ENCODE measurements at regions not wholly inside any gene's neighbourhood (a gene's known extent, or its start where the extent isn't known, plus 50 kb on each side); places are given as distances from the start of the nearest gene placed in this dataset.

DNA sequence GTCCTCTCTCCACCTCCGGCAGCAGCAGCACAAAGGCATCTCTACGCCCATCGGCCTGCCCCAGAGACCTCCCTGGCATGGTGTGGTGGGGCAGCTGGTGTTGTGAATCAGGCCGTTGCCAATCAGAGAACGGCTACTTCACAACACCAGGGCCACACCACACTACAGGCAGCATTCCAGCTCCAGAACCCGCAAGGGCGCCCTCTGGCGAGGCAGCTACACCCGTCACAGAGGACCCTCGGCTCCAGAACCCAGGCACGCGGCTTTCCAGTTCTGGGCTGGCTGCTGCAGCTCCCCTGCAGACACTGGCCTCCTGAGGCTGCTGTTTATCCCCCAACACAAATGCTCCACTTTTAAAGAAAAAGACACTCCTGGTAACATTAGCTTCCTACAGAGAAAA lies 127.5 kb upstream of the TOPAZ1 start:
- H3K4me1 Mint-ChIP-seq (ENCODE audit: low read depth): no peaks in the 10 kb centered on the region
- no peak overlapping the region for H3K4me3 Mint-ChIP-seq
- POLR2A ChIA-PET: no interaction called here
- no peaks in the 10 kb centered on the region for H3K36me3 Mint-ChIP-seq
- intact Hi-C loops (cut with micrococcal nuclease): loop anchor here (10.0 kb wide), 2 partner anchors 119 to 569 kb away; no protein-coding TSS in a partner anchor
- H3K27me3 Mint-ChIP-seq: peaks cover 14% of the 10 kb centered on the region
- H3K9me3 Mint-ChIP-seq: no peaks in the 10 kb centered on the region
- peak; percentile 52 for DNase-seq
- CTCF ChIA-PET: interaction anchor here (0.5 to 1.5 kb wide), 5 partner anchors 9 to 571 kb away, joined by 3 to 6 read pairs (median 4); no protein-coding TSS in a partner anchor
- no peak overlapping the region for H3K27ac Mint-ChIP-seq

DNA sequence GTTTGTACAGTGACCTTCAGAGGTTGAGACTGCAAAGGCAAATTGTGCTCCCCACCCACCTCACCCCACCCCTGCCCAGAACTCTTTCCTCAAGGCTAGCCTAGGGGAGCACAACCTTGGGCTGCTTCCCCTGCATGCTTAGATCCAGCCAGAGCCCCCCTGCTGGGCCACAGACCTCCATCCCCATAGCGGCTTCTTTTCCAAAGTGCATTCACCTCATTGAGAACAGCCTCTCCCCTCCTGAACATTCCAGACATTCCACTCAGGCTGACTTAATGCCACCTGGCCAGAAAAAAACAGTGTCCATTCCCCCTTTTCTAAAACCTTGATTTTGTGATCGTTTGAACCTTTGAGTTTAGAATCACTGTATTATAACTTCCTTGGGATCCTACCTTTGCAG lies 124.4 kb upstream of the TOPAZ1 start:
- intact Hi-C loops (cut with micrococcal nuclease): loop anchor here (10.0 kb wide), 2 partner anchors 122 to 572 kb away; no protein-coding TSS in a partner anchor
- Mint-ChIP-seq H3K4me3 (no peak overlapping the region), H3K27me3 (peaks cover 14% of the 10 kb centered on the region), H3K4me1 (ENCODE audit: low read depth) (no peaks in the 10 kb centered on the region), H3K9me3 (no peaks in the 10 kb centered on the region), H3K27ac (no peak overlapping the region), H3K36me3 (no peaks in the 10 kb centered on the region)
- ChIA-PET CTCF (no interaction called here), POLR2A (no interaction called here)
- no peak for DNase-seq

DNA sequence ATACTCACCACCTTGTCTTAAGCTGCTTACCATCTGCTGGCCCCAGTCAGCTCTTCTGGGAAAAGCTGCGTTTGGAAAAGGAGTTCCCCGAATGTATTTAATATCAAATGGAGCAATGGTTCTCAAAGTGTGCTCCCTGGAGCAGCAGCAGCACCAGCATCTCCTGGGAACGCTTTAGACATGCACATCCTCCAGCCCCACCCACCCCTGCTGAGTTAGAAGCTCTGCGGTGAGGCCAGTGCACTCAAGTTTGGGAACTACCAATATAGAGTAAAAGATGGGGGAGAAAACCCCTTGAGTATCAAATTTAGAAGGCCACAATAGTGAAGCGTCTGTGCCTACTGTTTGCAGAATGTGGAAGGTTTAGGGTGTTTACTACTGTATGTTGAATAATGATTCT lies 124.0 kb upstream of the TOPAZ1 start:
- no peak for DNase-seq
- POLR2A ChIA-PET: no interaction called here
- intact Hi-C loops (cut with micrococcal nuclease): loop anchor here (10.0 kb wide), 2 partner anchors 123 to 573 kb away; no protein-coding TSS in a partner anchor
- peaks cover 14% of the 10 kb centered on the region for H3K27me3 Mint-ChIP-seq
- CTCF ChIA-PET: no interaction called here
- no peak overlapping the region for H3K4me3 Mint-ChIP-seq
- H3K36me3 Mint-ChIP-seq: no peaks in the 10 kb centered on the region
- H3K27ac Mint-ChIP-seq: no peak overlapping the region
- H3K9me3 Mint-ChIP-seq: no peaks in the 10 kb centered on the region
- no peaks in the 10 kb centered on the region for H3K4me1 Mint-ChIP-seq (ENCODE audit: low read depth)

DNA sequence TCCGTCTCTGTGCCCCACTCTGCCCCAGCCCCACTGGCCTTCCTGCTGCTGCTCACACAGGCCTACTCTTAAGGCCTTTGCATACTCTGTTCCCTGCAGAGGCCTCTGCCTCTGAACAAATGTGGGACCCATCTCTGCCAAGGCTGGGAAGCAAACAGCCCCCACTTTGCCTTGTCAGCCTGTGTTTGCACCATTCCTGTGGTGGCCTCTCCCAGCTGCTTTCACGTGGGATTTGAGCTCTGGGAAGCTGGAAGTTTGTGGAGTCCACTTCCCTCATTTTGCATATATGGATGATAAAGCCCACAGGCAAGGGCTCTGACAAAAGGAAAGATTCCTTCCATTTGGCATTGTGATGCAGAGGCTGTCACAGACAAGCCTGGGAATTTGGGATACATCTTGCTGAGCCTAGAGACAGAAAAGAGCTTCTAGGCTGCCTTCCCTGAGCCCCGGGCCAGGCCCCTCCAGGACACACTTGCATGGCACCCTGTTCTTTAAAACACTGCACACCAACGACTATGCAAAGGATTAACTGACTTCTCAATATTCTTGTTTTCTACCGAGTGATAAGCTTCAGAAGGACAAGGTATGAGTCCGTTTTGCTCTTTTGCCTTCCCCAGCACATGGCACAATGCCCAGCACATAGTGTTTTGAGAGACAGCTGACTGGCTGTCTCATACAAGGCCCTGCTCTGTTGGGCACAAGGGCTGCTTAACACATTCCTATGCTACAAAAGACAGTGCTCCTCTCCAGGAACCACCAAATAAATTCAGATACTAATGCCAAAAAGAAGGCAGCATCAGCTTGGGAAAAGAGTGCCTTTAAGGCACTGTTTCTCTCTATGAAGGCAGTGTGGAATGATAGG lies 120.7 kb upstream of the TOPAZ1 start:
- Mint-ChIP-seq H3K4me3 (no peak overlapping the region), H3K27me3 (peaks cover 6% of the 10 kb centered on the region), H3K27ac (no peak overlapping the region), H3K36me3 (no peaks in the 10 kb centered on the region), H3K4me1 (ENCODE audit: low read depth) (no peaks in the 10 kb centered on the region), H3K9me3 (no peaks in the 10 kb centered on the region)
- ChIA-PET POLR2A (no interaction called here), CTCF (no interaction called here)
- intact Hi-C loops (cut with micrococcal nuclease): no loop called here
- no peak for DNase-seq

DNA sequence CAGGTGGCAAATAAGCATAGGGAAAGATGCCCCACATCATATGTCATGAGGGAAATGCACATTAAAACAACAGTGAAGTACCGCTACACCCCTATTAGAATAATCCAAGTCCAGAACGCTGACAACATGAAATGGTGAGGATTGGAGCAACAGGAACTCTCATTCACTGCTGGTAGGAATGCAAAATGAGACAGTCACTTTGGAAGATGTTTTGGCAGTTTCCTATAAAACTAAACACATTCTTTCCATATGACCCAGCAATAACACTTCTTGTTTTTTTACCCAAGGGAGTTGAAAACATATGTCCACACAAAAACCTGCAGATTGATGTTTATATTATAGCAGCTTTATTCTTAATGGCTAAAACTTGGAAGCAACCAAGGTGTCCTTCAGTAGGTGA lies 116.4 kb upstream of the TOPAZ1 start:
- CTCF ChIA-PET: no interaction called here

DNA sequence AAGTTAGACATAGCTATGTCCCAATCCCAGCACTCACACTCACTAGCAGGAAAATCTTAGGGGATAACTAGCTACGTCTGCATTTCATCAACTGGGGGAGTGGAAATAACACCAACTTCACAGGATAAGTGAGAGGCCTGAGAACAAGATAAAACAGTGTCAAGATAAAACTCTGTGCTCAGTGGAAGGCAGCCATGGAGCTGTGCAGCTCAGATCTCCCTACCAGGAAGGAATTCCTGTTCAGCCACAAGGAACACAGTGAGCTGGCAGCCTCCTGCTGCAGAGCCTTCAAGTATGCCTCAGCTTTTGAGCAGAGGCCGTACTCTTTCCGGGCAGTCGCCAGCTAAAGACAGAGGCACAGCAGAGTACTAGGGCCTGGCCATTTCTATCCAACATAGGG lies 115.8 kb upstream of the TOPAZ1 start:
- Mint-ChIP-seq H3K27ac (no peak overlapping the region), H3K9me3 (no peaks in the 10 kb centered on the region), H3K4me3 (no peak overlapping the region), H3K4me1 (ENCODE audit: low read depth) (no peaks in the 10 kb centered on the region), H3K27me3 (no peaks in the 10 kb centered on the region), H3K36me3 (no peaks in the 10 kb centered on the region)
- CTCF ChIA-PET: interaction anchor here (1.1 kb wide), 1 partner anchor 270 kb away, joined by 5 read pairs; no protein-coding TSS in a partner anchor
- POLR2A ChIA-PET: no interaction called here
- no peak for DNase-seq
- intact Hi-C loops (cut with micrococcal nuclease): no loop called here

More for the DNA sequence above, 116.4 kb upstream of the TOPAZ1 start:
- Mint-ChIP-seq H3K4me1 (ENCODE audit: low read depth) (no peaks in the 10 kb centered on the region), H3K27ac (no peak overlapping the region), H3K9me3 (no peaks in the 10 kb centered on the region), H3K27me3 (no peaks in the 10 kb centered on the region), H3K4me3 (no peak overlapping the region), H3K36me3 (no peaks in the 10 kb centered on the region)
- intact Hi-C loops (cut with micrococcal nuclease): no loop called here
- POLR2A ChIA-PET: no interaction called here
- no peak for DNase-seq

DNA sequence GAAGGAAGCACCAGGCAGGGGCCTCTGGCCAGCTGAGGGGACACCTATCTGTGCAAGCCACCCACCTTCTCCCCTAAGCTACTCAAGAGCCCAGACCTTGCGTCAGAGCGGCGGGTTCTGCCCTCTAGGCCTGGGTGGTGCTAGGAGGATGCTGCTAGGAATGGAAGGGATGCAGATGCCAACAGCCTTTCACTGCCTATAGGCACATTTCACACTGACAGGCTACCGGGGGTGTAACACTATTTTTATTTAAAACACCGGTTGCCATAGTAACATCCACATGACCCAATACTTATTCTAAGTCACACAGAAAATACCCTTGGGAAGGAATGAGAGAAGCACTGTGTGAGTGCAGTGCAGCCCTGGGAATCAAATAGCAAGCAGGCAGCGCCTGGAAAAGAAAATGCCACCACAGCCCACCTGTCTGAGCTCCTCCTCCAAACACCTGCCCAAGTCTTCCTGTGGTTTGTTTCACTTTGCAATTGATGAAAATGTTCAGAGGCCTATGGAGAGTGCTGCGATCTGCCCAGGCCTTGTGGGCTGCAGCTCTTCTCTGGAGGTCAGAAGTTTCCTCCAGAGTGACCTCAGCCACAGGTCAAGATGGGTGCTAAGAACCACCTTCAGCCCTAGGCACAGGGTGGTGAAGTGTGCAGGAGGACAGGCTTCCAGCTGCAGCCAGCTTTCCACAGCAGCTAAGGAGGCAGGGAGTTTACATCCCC lies 113.5 kb upstream of the TOPAZ1 start:
- H3K27ac Mint-ChIP-seq: no peak overlapping the region
- DNase-seq: no peak
- no peaks in the 10 kb centered on the region for H3K4me1 Mint-ChIP-seq (ENCODE audit: low read depth)
- intact Hi-C loops (cut with micrococcal nuclease): no loop called here
- no peaks in the 10 kb centered on the region for H3K9me3 Mint-ChIP-seq
- no peak overlapping the region for H3K4me3 Mint-ChIP-seq
- ChIA-PET POLR2A (no interaction called here), CTCF (no interaction called here)
- no peaks in the 10 kb centered on the region for H3K36me3 Mint-ChIP-seq
- no peaks in the 10 kb centered on the region for H3K27me3 Mint-ChIP-seq

DNA sequence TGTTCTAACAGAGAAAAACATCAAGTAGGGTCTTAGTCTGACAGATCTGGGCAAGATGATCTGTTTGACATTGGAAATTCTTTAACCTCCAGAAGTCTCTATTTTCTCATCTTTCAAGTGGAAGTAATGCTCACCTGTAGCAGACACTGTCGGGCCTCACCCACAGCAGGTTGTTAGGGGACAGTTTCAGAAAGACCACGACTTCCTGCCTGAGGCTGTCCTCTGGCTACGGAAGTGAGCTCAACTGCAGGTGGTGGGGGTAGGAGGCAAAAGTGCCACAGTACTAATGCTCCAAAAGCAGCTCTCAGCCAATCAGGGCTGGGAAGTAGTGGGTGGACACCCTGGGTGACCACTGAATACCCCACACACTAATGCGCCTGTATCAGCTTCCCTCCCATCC lies 111.4 kb upstream of the TOPAZ1 start:
- CTCF ChIA-PET: interaction anchor here (0.7 kb wide), 1 partner anchor 17 kb away, joined by 3 read pairs; no protein-coding TSS in a partner anchor
- POLR2A ChIA-PET: no interaction called here
- H3K9me3 Mint-ChIP-seq: no peaks in the 10 kb centered on the region
- H3K27me3 Mint-ChIP-seq: peaks cover 6% of the 10 kb centered on the region
- no peaks in the 10 kb centered on the region for H3K36me3 Mint-ChIP-seq
- no peak overlapping the region for H3K4me3 Mint-ChIP-seq
- DNase-seq: no peak
- intact Hi-C loops (cut with micrococcal nuclease): no loop called here
- no peaks in the 10 kb centered on the region for H3K4me1 Mint-ChIP-seq (ENCODE audit: low read depth)
- no peak overlapping the region for H3K27ac Mint-ChIP-seq

DNA sequence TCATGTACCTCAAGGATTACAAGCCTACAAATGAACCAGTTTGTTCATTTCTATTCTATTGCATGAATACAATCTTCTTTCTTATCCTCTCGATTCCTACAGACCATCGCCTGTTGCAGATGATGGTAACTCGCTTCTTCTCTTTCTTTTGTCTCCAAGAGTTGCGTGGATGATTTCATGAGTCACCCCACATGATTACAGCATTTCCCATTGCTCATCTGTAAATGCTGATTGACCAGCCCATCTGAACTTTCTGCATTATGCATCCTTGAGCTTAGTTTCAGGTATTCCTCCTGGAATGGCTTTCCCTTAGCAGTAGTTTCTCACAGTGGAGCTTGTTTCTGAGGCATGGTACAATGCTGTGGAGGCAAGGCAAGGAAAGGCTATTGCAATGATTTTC lies 109.6 kb upstream of the TOPAZ1 start:
- Mint-ChIP-seq H3K36me3 (no peaks in the 10 kb centered on the region), H3K27ac (no peak overlapping the region), H3K4me3 (no peak overlapping the region), H3K27me3 (peaks cover 9% of the 10 kb centered on the region), H3K9me3 (no peaks in the 10 kb centered on the region), H3K4me1 (ENCODE audit: low read depth) (no peaks in the 10 kb centered on the region)
- no peak for DNase-seq
- intact Hi-C loops (cut with micrococcal nuclease): no loop called here
- ChIA-PET POLR2A (no interaction called here), CTCF (no interaction called here)

DNA sequence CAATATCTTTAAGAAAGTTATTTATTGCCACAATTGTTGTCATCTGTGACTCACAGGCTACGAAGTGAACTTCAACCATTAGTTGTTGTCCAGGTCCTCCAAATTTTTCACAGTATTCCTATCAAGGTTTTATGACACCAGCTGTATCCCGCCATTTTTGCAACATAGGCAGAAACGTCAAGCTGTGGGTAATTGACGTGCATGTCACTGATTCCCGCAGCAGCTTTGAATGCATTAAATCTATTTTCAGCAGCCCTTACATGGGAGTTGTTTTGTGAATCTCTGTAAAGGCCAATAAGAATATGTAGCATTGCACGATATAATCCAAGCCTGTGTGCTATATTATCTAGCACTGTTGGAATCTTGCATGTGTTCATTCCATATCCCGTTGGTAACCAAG lies 109.1 kb upstream of the TOPAZ1 start:
- CTCF ChIA-PET: no interaction called here
- no peaks in the 10 kb centered on the region for H3K36me3 Mint-ChIP-seq
- intact Hi-C loops (cut with micrococcal nuclease): no loop called here
- peaks cover 9% of the 10 kb centered on the region for H3K27me3 Mint-ChIP-seq
- no peak for DNase-seq
- POLR2A ChIA-PET: no interaction called here
- no peaks in the 10 kb centered on the region for H3K9me3 Mint-ChIP-seq
- H3K4me3 Mint-ChIP-seq: no peak overlapping the region
- no peaks in the 10 kb centered on the region for H3K4me1 Mint-ChIP-seq (ENCODE audit: low read depth)
- H3K27ac Mint-ChIP-seq: no peak overlapping the region

DNA sequence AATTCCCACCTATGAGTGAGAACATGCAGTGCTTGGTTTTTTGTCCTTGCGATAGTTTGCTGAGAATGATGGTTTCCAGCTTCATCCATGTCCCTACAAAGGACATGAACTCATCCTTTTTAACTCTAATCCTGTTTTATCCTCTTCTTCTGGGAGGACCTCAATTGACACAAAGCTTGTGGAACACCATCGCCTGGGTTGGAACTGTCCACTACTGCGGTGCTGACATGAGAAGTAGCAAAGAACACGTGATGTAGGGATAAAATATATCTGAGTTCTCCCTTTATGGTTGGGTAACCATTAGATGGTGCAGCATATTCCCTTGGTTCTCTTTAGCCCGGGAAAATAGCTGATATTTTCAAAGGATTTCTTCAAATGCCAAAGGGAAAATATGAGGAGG lies 105.3 kb upstream of the TOPAZ1 start:
- DNase-seq: no peak
- Mint-ChIP-seq H3K4me1 (ENCODE audit: low read depth) (no peaks in the 10 kb centered on the region), H3K27me3 (peaks cover 16% of the 10 kb centered on the region), H3K27ac (no peak overlapping the region), H3K9me3 (no peaks in the 10 kb centered on the region), H3K4me3 (no peak overlapping the region), H3K36me3 (no peaks in the 10 kb centered on the region)
- intact Hi-C loops (cut with micrococcal nuclease): no loop called here
- CTCF ChIA-PET: no interaction called here
- POLR2A ChIA-PET: no interaction called here

DNA sequence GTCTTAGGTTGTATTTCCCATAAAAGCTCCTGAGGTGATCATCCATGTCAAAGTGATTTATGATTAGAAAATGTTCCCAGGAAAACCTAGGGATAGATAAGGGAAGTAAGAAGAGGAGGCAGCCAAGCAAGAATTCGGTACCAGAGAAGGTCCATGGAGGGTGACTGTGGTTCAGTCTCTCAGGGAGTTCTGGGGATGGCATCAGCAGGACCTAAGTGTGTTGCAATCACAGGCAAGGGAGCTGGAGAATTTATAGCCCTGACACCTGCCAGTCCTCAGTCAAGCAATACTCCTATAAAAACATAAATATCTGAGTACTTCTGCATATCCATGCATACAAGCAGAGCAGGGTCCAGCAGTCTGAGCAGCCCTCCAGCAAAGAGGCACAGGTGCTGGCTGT lies 95.6 kb upstream of the TOPAZ1 start:
- intact Hi-C loops (cut with micrococcal nuclease): no loop called here
- peaks cover 3% of the 10 kb centered on the region for H3K9me3 Mint-ChIP-seq
- POLR2A ChIA-PET: no interaction called here
- H3K27me3 Mint-ChIP-seq: peaks cover 17% of the 10 kb centered on the region
- no peak overlapping the region for H3K27ac Mint-ChIP-seq
- no peaks in the 10 kb centered on the region for H3K4me1 Mint-ChIP-seq (ENCODE audit: low read depth)
- CTCF ChIA-PET: no interaction called here
- DNase-seq: no peak
- H3K4me3 Mint-ChIP-seq: no peak overlapping the region
- H3K36me3 Mint-ChIP-seq: no peaks in the 10 kb centered on the region
